NCI-H1092 (cell line): ENCODE measurements at regions not wholly inside any gene's neighbourhood (a gene's known extent, or its start where the extent isn't known, plus 50 kb on each side); places are given as distances from the start of the nearest gene placed in this dataset.
A peak's percentile ranks its signal among the peaks of the same experiment; 100 is the strongest.

Experiments used
- DNase-seq: peaks from one replicate; lab custom pipeline; 2025; lab: John Stamatoyannopoulos, UW

- no peak for DNase-seq
Observed at GRCh38 chr6:40937491-40937890, 101.5 kb downstream of the UNC5CL start.

GRCh38 chr6:40936818-40937251, 102.2 kb downstream of the UNC5CL start:
- DNase-seq = no peak

DNA sequence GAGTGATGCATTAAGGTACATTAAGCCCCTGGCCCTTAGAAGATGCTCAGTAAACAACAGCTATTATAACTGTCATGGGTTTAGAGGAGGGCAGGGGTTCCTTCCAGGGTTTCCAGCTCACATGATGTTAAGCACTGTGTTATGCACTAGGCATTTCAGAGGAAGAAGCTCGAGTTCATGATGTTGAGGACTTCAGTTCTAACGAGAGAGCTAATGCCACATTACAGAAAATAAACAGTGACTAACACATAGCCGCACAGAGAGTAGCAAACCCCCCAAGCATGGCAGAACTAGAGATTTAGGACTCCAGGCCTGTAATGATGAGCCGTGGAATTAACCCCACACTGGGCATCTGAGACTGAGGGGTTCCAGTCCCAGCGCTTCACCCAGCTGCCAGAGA, 105.2 kb downstream of the UNC5CL start:
- DNase-seq = no peak

DNA sequence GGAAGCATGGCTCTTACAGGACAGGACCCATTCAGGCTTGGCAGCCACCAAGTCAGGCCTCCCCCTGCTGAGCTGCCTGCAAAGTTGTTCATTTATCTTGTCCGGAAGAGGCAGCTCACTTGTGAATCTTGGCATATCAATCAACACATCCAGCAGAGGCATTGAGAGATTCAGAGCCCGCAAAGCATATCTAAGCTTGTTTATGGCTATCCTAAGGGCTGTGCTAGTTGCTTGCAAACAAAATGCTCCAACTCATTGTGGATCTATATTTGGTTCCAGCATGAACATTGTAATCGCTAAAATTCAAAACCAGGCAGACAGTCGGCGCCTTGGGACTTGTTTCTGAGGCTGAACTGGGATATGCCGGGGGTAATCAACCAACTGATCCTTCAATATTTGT, 106.1 kb downstream of the UNC5CL start:
- no peak for DNase-seq

GRCh38 chr6:40932366-40932765, 106.7 kb downstream of the UNC5CL start:
- no peak for DNase-seq

- DNase-seq = no peak
Observed at GRCh38 chr6:40931931-40932330, 107.1 kb downstream of the UNC5CL start.

DNA sequence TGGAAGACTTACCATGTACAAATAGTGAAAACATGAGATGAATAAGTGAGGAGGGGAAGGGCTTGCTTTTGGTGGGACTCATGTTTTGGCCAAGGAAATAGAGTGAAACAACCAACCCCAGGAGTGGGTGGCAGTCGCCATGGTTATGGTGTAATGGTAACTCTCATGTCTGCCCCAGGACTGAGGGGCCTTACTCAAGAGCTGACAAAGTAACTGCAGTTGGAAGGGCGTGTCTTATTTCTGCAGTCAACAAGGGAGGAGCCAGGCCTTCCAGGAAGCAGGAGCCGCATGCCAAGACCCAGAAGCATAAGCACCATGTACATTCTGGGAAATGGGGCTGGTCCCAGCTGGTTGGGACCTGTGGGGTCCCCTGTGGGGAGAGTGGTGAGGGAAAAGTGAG, 108.5 kb downstream of the UNC5CL start:
- no peak for DNase-seq

DNA sequence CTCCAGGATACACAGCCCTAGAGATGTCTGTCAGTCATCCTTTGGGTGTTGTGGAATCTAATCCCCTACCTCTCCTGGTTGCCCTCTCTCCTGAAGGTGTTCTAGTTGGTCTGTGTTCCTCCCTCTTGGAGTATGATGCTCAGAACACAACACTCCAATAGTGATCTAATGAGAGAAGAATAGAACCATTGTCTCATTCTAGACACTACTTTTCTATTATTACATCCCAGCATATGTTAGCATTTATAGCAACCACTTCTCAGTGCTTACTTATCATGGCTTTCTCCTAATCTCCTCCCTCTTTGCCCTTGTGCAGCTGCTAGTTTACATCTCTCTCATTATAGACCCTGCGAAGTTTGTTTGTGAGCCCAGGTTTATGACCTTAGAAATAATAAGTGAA, 109.0 kb downstream of the UNC5CL start:
- DNase-seq = no peak

DNA sequence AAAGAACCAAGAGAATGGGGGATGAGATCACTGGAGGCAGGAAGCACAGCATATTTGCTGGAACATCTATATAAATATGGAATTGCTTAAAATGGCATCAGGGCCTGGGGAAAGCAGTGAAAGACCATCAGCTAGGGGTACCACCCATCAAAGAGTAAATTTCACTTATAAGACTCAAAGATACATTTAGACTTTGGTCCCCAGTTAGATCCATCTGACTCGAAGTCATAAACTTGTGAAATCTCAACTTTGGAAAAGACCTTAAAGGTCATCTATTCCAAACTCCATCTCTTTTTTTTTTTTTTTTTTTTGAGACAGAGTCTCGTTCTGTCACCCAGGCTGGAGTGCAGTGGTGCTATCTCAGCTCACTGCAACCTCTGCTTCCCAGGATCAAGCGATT, 109.8 kb downstream of the UNC5CL start:
- no peak for DNase-seq

DNA sequence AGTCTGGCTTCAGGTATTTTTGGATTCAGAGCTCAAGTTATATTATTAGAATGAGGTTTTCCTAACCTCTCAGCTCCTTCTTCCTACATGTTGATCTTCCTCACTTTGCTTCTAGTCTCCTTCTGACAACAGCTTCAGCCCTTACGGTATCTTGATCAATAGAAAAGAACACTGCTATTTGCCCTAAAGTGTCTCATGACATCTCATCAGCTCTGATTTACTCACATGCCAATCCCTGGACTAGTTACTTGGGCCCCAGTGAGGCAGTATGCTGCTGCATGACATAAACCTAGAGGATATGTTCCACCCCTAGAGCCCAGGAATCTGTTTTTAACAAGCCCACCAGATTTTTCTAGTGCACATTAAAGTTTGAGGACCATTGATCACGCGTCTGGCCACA, 110.3 kb downstream of the UNC5CL start:
- DNase-seq = no peak

- DNase-seq = no peak
Observed at GRCh38 chr6:40928307-40928706, 110.7 kb downstream of the UNC5CL start.

DNA sequence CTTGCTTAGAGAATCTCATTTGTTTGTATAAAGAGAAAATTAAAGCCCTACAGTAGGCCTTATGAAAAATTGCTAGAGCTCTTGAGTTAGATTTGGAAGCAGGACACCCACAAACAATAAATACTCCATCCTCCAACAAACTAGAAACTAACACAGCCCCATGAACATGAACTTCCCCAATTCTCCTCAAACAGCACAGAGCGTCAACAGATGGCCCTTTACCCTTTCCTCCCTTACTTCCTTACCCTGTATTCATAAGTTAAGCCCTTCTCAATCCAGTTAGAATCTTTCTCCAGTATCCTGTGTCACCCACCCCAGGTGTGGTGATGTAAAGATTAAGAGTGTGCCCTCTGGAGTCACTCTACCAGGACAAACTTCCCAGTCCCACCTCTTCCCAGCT, 113.7 kb downstream of the UNC5CL start:
- DNase-seq = no peak

GRCh38 chr6:40924839-40925238, 114.2 kb downstream of the UNC5CL start:
- DNase-seq = no peak

DNA sequence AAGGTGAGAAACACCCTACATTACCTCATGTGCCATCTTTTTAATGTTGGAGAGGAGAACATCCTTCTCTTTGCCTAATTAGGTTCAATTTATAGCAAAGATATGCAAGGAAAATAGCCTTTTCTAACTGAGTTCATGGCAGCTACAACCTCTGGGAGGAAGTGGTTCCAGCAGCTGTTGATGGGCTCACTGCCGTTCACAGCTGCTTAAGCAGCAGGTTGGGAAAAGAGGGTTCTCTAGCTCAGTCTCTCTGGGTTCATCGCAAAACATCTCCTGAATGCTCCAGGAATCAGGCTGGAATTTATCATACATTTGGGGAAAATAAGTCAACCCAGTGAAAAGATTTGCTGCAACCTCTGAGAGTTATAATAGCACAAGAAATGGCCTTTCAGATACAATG, 115.1 kb downstream of the UNC5CL start:
- DNase-seq = no peak

DNA sequence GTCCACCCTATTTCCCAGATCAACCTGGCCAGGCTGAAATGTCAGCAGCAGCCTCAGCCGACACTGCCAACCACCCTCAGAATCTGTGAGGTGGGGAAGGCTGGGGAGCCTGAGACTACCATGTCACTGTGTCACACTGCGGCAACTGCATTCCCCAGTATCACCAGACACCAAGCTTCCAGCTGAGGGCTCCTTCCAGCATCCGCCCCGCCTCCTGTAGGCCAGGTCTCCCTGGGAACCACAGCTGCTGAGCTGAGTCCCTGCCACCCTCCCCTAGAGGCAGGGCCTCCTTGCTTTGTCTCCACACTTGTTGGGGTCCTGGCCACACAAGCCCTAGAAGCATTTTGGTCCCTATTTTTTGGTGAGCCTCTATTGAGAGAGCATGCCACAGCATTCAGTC, 115.7 kb downstream of the UNC5CL start:
- no peak for DNase-seq

- no peak for DNase-seq
Observed at GRCh38 chr6:40922281-40922680, 116.7 kb downstream of the UNC5CL start.

- DNase-seq = no peak
Observed at GRCh38 chr6:40918040-40918651, 120.9 kb downstream of the UNC5CL start.

GRCh38 chr6:40917603-40918002, 121.4 kb downstream of the UNC5CL start:
- DNase-seq = no peak

GRCh38 chr6:40916845-40917244, 122.2 kb downstream of the UNC5CL start:
- no peak for DNase-seq

DNA sequence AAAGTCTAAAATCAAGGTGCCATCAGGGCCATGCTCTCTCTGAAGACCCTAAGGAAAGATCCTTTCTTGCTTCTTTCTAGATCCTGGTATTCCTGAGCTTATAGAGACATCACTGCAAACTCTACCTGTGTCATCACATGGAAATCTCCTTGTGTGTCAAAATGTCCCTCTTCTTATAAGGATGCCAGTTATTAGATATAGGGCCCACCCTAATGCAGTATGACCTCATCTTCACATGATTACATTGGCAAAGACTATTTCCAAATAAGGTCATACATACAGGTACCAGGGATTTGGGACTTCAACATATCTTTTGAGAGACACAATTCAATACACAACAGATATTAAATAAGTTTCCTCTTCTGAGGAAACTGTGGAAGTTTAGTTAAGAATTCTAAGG, 123.9 kb downstream of the UNC5CL start:
- no peak for DNase-seq

GRCh38 chr6:40914005-40914404, 125.0 kb downstream of the UNC5CL start:
- DNase-seq = no peak

DNA sequence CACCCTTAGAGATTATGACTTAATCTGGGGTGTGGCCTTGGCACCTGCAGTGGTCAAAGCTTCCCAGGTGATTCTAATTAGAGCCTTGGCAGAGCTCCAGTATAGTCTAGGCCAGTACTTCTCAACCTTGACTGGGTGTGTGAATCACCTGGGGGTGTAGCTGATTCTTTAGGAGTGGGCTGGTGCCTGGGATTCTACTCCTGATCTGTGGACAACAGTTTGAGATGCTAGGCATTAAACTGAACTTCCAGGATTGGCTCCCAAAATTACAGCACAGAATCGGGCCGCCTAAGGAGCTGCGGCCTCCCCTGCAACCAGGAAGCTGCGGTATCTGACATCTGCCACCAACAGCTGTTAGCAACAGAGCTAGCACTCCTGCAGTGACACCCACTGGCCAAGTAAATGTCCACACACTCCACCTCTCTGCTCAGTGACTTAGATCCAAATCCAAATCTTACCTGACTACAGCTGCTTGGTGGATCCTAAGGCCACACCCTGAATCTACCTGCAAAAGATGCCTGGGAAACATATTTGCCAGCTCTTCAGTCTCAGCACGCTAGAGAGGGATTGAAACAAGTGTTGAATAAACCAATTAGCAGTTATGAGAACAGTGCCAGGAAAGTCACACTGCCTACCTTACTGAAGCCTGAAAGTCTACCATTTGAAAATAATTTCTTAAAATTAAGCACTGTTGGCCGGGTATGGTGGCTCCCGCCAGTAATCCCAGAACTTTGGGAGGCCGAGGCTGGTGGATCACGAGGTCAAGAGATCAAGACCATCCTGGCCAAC, 126.7 kb downstream of the UNC5CL start:
- peak; percentile 48 for DNase-seq

GRCh38 chr6:40910260-40910893, 128.6 kb downstream of the UNC5CL start:
- DNase-seq = no peak
